ENCODE measurements at regions not wholly inside any gene's neighbourhood (a gene's known extent, or its start where the extent isn't known, plus 50 kb on each side); places are given as distances from the start of the nearest gene placed in this dataset.

DNA sequence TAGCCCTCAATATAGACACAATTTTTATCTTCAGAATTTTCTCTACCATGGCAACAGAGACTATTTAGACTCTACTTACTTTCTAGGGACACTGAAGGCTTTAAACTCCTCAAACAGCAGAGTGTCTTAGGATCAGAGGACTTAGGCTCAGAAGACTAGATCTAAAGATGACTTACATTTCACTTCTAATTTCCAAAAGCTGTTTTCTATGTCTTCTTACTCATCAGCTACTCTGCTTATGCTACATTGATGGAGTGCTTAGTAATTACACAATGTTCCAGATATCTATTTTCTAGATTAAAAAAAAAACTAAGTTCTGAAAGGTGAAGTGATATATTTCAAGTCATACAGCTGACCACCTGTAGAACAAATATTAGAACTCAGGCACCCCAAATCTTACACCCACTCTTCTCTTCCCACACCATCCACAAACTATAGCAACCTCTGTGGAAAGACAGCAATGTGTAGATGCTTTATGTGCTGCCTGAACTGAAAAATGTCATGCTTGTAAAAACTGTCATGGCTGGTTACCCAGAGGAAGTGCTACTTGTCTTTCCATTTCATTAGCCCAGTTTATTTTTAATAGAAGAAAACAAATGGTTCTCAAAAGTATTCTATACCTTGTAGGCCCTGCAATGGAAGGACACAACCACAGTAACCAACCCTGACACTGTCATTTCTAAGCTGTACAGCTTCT lies 831.0 kb upstream of the ACVR2A start:
- ATAC-seq (no peak), DNase-seq (ENCODE audit: low spot score) (no peak)
- Mint-ChIP-seq H3K36me3 (ENCODE audit: low read depth) (0 out of 3 replicates have a peak, but pooled peaks cover 2% of the 10 kb centered on the region), H3K4me3 (no peak overlapping the region), H3K4me1 (peaks cover 1% of the 10 kb centered on the region), H3K27ac (no peak overlapping the region), H3K9me3 (no peaks in the 10 kb centered on the region), H3K27me3 (ENCODE audit: insufficient read depth, low read depth, poor library complexity) (no peaks in the 10 kb centered on the region)
- H3K4me3 ChIP-seq, result no peak overlapping the region
- TF ChIP-seq CREB1 (CRISPR knock-in tag; IDR thresholded peaks at IDR 0.05; ENCODE audit: low read depth) (no peak), EZH2phosphoT487 (IDR thresholded peaks at IDR 0.05; ENCODE audit: unreplicated experiment) (no peak), ZNF331 (CRISPR knock-in tag; IDR thresholded peaks at IDR 0.05; ENCODE audit: low read depth) (no peak), NANOG (IDR thresholded peaks at IDR 0.05; ENCODE audit: borderline replicate concordance) (no peak), ZNF114 (CRISPR knock-in tag; IDR thresholded peaks at IDR 0.05) (no peak), EZH2 (IDR thresholded peaks at IDR 0.05; ENCODE audit: low read depth, unreplicated experiment) (no peak), POLR2AphosphoS5 (IDR thresholded peaks at IDR 0.05; ENCODE audit: low read depth) (no peak), STAT1 (IDR thresholded peaks at IDR 0.05; ENCODE audit: unreplicated experiment) (no peak), JUNB (IDR thresholded peaks at IDR 0.05; ENCODE audit: unreplicated experiment) (no peak)
- TF ChIP-seq, protein P1, sequence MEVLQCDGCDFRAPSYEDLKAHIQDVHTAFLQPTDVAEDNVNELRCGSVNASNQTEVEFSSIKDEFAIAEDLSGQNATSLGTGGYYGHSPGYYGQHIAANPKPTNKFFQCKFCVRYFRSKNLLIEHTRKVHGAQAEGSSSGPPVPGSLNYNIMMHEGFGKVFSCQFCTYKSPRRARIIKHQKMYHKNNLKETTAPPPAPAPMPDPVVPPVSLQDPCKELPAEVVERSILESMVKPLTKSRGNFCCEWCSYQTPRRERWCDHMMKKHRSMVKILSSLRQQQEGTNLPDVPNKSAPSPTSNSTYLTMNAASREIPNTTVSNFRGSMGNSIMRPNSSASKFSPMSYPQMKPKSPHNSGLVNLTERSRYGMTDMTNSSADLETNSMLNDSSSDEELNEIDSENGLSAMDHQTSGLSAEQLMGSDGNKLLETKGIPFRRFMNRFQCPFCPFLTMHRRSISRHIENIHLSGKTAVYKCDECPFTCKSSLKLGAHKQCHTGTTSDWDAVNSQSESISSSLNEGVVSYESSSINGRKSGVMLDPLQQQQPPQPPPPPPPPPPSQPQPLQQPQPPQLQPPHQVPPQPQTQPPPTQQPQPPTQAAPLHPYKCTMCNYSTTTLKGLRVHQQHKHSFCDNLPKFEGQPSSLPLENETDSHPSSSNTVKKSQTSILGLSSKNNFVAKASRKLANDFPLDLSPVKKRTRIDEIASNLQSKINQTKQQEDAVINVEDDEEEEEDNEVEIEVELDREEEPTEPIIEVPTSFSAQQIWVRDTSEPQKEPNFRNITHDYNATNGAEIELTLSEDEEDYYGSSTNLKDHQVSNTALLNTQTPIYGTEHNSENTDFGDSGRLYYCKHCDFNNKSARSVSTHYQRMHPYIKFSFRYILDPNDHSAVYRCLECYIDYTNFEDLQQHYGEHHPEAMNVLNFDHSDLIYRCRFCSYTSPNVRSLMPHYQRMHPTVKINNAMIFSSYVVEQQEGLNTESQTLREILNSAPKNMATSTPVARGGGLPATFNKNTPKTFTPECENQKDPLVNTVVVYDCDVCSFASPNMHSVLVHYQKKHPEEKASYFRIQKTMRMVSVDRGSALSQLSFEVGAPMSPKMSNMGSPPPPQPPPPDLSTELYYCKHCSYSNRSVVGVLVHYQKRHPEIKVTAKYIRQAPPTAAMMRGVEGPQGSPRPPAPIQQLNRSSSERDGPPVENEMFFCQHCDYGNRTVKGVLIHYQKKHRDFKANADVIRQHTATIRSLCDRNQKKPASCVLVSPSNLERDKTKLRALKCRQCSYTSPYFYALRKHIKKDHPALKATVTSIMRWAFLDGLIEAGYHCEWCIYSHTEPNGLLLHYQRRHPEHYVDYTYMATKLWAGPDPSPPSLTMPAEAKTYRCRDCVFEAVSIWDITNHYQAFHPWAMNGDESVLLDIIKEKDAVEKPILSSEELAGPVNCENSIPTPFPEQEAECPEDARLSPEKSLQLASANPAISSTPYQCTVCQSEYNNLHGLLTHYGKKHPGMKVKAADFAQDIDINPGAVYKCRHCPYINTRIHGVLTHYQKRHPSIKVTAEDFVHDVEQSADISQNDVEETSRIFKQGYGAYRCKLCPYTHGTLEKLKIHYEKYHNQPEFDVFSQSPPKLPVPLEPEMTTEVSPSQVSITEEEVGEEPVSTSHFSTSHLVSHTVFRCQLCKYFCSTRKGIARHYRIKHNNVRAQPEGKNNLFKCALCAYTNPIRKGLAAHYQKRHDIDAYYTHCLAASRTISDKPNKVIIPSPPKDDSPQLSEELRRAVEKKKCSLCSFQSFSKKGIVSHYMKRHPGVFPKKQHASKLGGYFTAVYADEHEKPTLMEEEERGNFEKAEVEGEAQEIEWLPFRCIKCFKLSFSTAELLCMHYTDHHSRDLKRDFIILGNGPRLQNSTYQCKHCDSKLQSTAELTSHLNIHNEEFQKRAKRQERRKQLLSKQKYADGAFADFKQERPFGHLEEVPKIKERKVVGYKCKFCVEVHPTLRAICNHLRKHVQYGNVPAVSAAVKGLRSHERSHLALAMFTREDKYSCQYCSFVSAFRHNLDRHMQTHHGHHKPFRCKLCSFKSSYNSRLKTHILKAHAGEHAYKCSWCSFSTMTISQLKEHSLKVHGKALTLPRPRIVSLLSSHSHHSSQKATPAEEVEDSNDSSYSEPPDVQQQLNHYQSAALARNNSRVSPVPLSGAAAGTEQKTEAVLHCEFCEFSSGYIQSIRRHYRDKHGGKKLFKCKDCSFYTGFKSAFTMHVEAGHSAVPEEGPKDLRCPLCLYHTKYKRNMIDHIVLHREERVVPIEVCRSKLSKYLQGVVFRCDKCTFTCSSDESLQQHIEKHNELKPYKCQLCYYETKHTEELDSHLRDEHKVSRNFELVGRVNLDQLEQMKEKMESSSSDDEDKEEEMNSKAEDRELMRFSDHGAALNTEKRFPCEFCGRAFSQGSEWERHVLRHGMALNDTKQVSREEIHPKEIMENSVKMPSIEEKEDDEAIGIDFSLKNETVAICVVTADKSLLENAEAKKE (CRISPR knock-in tag; IDR thresholded peaks at IDR 0.05), result no peak
- TF ChIP-seq, protein P2, sequence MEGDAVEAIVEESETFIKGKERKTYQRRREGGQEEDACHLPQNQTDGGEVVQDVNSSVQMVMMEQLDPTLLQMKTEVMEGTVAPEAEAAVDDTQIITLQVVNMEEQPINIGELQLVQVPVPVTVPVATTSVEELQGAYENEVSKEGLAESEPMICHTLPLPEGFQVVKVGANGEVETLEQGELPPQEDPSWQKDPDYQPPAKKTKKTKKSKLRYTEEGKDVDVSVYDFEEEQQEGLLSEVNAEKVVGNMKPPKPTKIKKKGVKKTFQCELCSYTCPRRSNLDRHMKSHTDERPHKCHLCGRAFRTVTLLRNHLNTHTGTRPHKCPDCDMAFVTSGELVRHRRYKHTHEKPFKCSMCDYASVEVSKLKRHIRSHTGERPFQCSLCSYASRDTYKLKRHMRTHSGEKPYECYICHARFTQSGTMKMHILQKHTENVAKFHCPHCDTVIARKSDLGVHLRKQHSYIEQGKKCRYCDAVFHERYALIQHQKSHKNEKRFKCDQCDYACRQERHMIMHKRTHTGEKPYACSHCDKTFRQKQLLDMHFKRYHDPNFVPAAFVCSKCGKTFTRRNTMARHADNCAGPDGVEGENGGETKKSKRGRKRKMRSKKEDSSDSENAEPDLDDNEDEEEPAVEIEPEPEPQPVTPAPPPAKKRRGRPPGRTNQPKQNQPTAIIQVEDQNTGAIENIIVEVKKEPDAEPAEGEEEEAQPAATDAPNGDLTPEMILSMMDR (conservative IDR thresholded peaks at IDR 0.05; ENCODE audit: low read depth in 2 of 2), result no peak
- TF ChIP-seq, protein P3, sequence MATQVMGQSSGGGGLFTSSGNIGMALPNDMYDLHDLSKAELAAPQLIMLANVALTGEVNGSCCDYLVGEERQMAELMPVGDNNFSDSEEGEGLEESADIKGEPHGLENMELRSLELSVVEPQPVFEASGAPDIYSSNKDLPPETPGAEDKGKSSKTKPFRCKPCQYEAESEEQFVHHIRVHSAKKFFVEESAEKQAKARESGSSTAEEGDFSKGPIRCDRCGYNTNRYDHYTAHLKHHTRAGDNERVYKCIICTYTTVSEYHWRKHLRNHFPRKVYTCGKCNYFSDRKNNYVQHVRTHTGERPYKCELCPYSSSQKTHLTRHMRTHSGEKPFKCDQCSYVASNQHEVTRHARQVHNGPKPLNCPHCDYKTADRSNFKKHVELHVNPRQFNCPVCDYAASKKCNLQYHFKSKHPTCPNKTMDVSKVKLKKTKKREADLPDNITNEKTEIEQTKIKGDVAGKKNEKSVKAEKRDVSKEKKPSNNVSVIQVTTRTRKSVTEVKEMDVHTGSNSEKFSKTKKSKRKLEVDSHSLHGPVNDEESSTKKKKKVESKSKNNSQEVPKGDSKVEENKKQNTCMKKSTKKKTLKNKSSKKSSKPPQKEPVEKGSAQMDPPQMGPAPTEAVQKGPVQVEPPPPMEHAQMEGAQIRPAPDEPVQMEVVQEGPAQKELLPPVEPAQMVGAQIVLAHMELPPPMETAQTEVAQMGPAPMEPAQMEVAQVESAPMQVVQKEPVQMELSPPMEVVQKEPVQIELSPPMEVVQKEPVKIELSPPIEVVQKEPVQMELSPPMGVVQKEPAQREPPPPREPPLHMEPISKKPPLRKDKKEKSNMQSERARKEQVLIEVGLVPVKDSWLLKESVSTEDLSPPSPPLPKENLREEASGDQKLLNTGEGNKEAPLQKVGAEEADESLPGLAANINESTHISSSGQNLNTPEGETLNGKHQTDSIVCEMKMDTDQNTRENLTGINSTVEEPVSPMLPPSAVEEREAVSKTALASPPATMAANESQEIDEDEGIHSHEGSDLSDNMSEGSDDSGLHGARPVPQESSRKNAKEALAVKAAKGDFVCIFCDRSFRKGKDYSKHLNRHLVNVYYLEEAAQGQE (IDR thresholded peaks at IDR 0.05; ENCODE audit: unreplicated experiment), result no peak
- TF ChIP-seq, protein P4, sequence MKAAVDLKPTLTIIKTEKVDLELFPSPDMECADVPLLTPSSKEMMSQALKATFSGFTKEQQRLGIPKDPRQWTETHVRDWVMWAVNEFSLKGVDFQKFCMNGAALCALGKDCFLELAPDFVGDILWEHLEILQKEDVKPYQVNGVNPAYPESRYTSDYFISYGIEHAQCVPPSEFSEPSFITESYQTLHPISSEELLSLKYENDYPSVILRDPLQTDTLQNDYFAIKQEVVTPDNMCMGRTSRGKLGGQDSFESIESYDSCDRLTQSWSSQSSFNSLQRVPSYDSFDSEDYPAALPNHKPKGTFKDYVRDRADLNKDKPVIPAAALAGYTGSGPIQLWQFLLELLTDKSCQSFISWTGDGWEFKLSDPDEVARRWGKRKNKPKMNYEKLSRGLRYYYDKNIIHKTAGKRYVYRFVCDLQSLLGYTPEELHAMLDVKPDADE (IDR thresholded peaks at IDR 0.05), result no peak
- H3K79me2 ChIP-seq (replicated peaks; ENCODE audit: insufficient read depth), result no peaks in the 10 kb centered on the region
- no peak overlapping the region for H2AFZ ChIP-seq
- no peaks in the 10 kb centered on the region for H3K36me3 ChIP-seq (ENCODE audit: insufficient read depth)
- no peaks in the 10 kb centered on the region; the same call in 1 of the 2 replicates for H3K9me2 ChIP-seq (ENCODE audit: insufficient read depth)
- H4K20me1 ChIP-seq (replicated peaks; ENCODE audit: insufficient read depth), result no peaks in the 10 kb centered on the region
- no peaks in the 10 kb centered on the region for H3F3A ChIP-seq (replicated peaks; ENCODE audit: low read depth)
- H3K4me1 ChIP-seq (ENCODE audit: insufficient read depth), result peaks cover 7% of the 10 kb centered on the region; the same call in 1 of the 2 replicates
- H3K27ac ChIP-seq (ENCODE audit: low read depth), result no peak overlapping the region
- no peaks in the 10 kb centered on the region for H3K27me3 ChIP-seq (ENCODE audit: insufficient read depth)
- H3K4me2 ChIP-seq, result no peak overlapping the region

Measured in GM23338 (cell line).